ENCODE measurements at regions not wholly inside any gene's neighbourhood (a gene's known extent, or its start where the extent isn't known, plus 50 kb on each side); places are given as distances from the start of the nearest gene placed in this dataset.
A peak's percentile ranks its signal among the peaks of the same experiment; 100 is the strongest.

DNA sequence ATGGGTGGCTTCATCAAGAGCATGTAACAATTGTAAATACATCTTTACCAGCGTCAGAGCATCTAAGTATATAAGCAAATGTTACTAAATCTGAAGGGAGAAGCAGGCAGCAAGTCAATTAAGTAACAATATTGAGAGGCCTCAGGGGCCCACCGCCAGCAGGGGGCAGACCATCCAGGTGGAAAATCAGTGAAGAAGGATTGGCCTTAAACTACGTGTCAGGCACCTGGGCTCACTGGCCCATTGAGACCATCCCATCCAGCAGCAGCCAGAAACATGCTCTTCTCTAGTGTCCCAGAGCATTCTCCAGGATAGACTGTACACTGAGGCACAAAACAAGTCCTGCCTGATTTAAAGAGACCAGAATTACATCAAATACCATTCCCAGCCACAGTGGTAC, 96.2 kb upstream of the SNTG2 start:
- TF ChIP-seq CTCF (IDR thresholded peaks at IDR 0.05; ENCODE audit: unreplicated experiment): peak; percentile 79
- H3K4me3 Mint-ChIP-seq (ENCODE audit: low read depth): no peak overlapping the region
- H3K9me3 Mint-ChIP-seq (ENCODE audit: low read depth): no peaks in the 10 kb centered on the region
- H3K36me3 Mint-ChIP-seq (ENCODE audit: insufficient read depth): no peaks in the 10 kb centered on the region
- peak; percentile 55 for DNase-seq (ENCODE audit: low spot score, unreplicated experiment)
- peaks cover 1% of the 10 kb centered on the region for H3K4me1 Mint-ChIP-seq (ENCODE audit: low read depth)
- peaks cover 13% of the 10 kb centered on the region for H3K27me3 Mint-ChIP-seq
- H3K27ac Mint-ChIP-seq: peak overlapping the region; percentile 71

DNA sequence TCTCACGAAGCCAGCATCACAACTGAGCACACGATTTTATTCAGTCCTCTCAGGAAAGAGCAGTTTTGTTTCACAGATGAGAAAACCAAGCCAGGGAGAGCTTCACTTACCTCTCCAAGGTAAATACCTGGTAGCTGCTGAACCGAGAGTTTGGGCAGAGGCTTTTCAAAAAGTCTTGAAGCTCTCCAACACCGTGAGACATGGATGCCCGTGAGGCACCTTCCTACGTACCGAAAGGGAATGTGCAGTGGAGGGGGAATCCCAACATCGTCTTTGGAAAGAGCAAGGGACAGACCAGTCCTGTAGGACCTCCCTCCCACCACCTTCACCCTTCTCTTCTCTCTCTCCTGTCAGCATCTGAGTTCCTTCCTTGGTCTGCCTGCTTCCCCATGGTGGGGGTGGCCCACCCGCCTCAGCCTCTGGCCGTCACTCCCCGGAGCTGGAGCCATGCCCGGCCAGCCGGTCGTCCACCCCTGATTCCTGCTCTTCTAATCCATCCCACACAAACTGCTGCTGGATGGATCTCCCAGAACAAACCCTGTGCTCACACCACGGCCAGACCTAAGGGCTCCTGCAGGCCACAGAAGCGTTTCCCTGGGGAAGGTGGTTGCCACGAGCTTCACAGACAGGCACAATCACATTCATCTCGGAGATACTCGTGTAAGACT, 97.3 kb upstream of the SNTG2 start:
- no peak overlapping the region for H3K4me3 Mint-ChIP-seq (ENCODE audit: low read depth)
- H3K27ac Mint-ChIP-seq: no peak overlapping the region
- no peaks in the 10 kb centered on the region for H3K9me3 Mint-ChIP-seq (ENCODE audit: low read depth)
- DNase-seq (ENCODE audit: low spot score, unreplicated experiment): no peak
- no peaks in the 10 kb centered on the region for H3K36me3 Mint-ChIP-seq (ENCODE audit: insufficient read depth)
- TF ChIP-seq CTCF (IDR thresholded peaks at IDR 0.05; ENCODE audit: unreplicated experiment): no peak
- peaks cover 7% of the 10 kb centered on the region for H3K27me3 Mint-ChIP-seq
- peaks cover 1% of the 10 kb centered on the region for H3K4me1 Mint-ChIP-seq (ENCODE audit: low read depth)

- no peaks in the 10 kb centered on the region for H3K36me3 Mint-ChIP-seq (ENCODE audit: insufficient read depth)
- H3K4me3 Mint-ChIP-seq (ENCODE audit: low read depth): no peak overlapping the region
- no peaks in the 10 kb centered on the region for H3K9me3 Mint-ChIP-seq (ENCODE audit: low read depth)
- peaks cover 2% of the 10 kb centered on the region for H3K27me3 Mint-ChIP-seq
- no peak for DNase-seq (ENCODE audit: low spot score, unreplicated experiment)
- no peak overlapping the region for H3K27ac Mint-ChIP-seq
- peaks cover 1% of the 10 kb centered on the region for H3K4me1 Mint-ChIP-seq (ENCODE audit: low read depth)
- TF ChIP-seq CTCF (IDR thresholded peaks at IDR 0.05; ENCODE audit: unreplicated experiment): no peak
Observed at GRCh38 chr2:852168-852567, 98.5 kb upstream of the SNTG2 start.

DNA sequence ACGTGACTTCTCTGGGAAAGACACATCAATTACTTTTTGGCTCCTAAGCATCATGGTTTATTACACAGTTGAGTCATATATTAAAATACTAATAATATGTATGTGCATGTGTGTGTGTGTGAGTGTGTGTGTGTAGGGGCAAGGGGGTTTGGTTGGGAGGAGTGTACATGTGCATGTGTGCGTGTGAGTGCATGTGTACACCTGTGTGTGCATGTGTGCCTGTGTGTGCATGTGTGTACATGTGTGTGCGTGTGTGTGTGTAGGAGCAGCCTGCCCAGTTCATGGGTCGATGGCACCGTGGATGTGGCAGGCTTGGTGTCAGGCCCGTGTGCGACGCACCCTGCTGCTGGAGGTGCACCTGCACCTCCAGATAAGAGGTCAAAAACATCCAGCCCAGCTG, 99.0 kb upstream of the SNTG2 start:
- no peak for DNase-seq (ENCODE audit: low spot score, unreplicated experiment)
- H3K36me3 Mint-ChIP-seq (ENCODE audit: insufficient read depth): no peaks in the 10 kb centered on the region
- no peak overlapping the region for H3K27ac Mint-ChIP-seq
- H3K4me3 Mint-ChIP-seq (ENCODE audit: low read depth): no peak overlapping the region
- peaks cover 2% of the 10 kb centered on the region for H3K27me3 Mint-ChIP-seq
- H3K4me1 Mint-ChIP-seq (ENCODE audit: low read depth): peaks cover 1% of the 10 kb centered on the region
- no peaks in the 10 kb centered on the region for H3K9me3 Mint-ChIP-seq (ENCODE audit: low read depth)
- TF ChIP-seq CTCF (IDR thresholded peaks at IDR 0.05; ENCODE audit: unreplicated experiment): no peak

- H3K4me1 Mint-ChIP-seq (ENCODE audit: low read depth): no peaks in the 10 kb centered on the region
- peaks cover 2% of the 10 kb centered on the region for H3K27me3 Mint-ChIP-seq
- no peak overlapping the region for H3K27ac Mint-ChIP-seq
- no peak for TF ChIP-seq CTCF (IDR thresholded peaks at IDR 0.05; ENCODE audit: unreplicated experiment)
- no peak overlapping the region for H3K4me3 Mint-ChIP-seq (ENCODE audit: low read depth)
- no peaks in the 10 kb centered on the region for H3K36me3 Mint-ChIP-seq (ENCODE audit: insufficient read depth)
- no peak for DNase-seq (ENCODE audit: low spot score, unreplicated experiment)
- H3K9me3 Mint-ChIP-seq (ENCODE audit: low read depth): no peaks in the 10 kb centered on the region
Observed at GRCh38 chr2:851078-851477, 99.6 kb upstream of the SNTG2 start.
